ENCODE measurements at regions not wholly inside any gene's neighbourhood (a gene's known extent, or its start where the extent isn't known, plus 50 kb on each side); places are given as distances from the start of the nearest gene placed in this dataset.
"Not testable (repeated sequence)": the region's sequence is repeated elsewhere in the genome, so short reads cannot be mapped to it uniquely, and the experiment has no call there.

GRCh38 chrX:8043546-8043945, 116.3 kb upstream of the PNPLA4 start:
- DNase-seq (ENCODE audit: low spot score), result no peak
- Histone ChIP-seq H3K4me3 (no peak overlapping the region), H3K27ac (no peak overlapping the region)
- TF ChIP-seq CTCF (IDR thresholded peaks at IDR 0.05), result no peak

DNA sequence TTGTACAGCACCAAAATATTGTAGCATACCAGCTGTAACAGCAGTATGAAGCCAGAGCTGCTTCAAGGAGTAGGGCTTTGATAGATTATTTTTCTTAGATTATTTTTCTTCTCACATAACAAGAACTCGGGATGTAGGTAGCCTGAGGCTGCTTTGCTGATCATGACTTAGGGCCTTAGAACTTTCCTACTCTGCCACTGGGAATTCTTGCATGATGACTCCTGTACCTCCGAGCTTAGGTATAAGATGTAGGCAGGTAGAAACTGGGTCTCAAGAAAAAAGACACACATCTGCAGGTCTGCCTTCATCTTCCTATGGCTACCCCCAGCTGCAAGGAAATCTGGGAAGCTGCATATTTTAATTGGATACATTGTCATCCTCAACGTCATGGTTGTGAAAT, 115.9 kb upstream of the PNPLA4 start:
- no peak overlapping the region for H3K4me3 ChIP-seq
- no peak for TF ChIP-seq CTCF (IDR thresholded peaks at IDR 0.05)
- no peak for DNase-seq (ENCODE audit: low spot score)
- no peak overlapping the region for H3K27ac ChIP-seq

GRCh38 chrX:8042304-8042703, 115.1 kb upstream of the PNPLA4 start:
- Histone ChIP-seq H3K27ac (no peak overlapping the region), H3K4me3 (no peak overlapping the region)
- no peak for TF ChIP-seq CTCF (IDR thresholded peaks at IDR 0.05)
- no peak for DNase-seq (ENCODE audit: low spot score)

GRCh38 chrX:8039711-8040110, 112.5 kb upstream of the PNPLA4 start:
- DNase-seq (ENCODE audit: low spot score); H3K4me3 ChIP-seq: not testable (repeated sequence)

GRCh38 chrX:8037593-8038348, 110.6 kb upstream of the PNPLA4 start:
- H3K27ac ChIP-seq, result no peak overlapping the region
- H3K4me3 ChIP-seq, result no peak overlapping the region
- no peak for TF ChIP-seq CTCF (IDR thresholded peaks at IDR 0.05)
- no peak for DNase-seq (ENCODE audit: low spot score)

More at GRCh38 chrX:8039711-8040110, 112.5 kb upstream of the PNPLA4 start:
- not testable (repeated sequence) for H3K27ac ChIP-seq

DNA sequence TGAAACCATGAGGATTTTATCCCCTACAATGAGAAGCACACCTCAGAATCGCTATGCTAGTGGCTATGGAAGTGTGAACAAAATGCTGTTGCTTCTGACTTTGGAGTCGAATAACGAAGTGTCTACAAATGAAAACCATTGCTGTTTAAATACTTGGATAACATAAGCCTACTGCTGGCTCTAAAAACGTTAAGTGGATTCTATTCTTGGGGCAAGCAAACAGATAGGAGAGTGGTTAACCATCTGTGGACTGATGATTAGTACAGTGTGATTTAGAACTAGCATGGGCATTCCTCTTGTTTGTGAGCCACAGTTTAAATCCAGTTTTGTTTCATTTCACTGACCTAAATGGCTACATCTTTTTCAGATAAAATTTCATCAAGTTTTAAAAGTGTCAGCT, 109.7 kb upstream of the PNPLA4 start:
- DNase-seq (ENCODE audit: low spot score), result no peak
- TF ChIP-seq CTCF (IDR thresholded peaks at IDR 0.05), result no peak
- H3K27ac ChIP-seq, result no peak overlapping the region
- no peak overlapping the region for H3K4me3 ChIP-seq

GRCh38 chrX:8034058-8034457, 106.8 kb upstream of the PNPLA4 start:
- H3K4me3 ChIP-seq, result no peak overlapping the region
- no peak overlapping the region for H3K27ac ChIP-seq
- no peak for TF ChIP-seq CTCF (IDR thresholded peaks at IDR 0.05)
- DNase-seq (ENCODE audit: low spot score), result no peak
